NCI-H748 (cell line): ENCODE measurements at regions not wholly inside any gene's neighbourhood (a gene's known extent, or its start where the extent isn't known, plus 50 kb on each side); places are given as distances from the start of the nearest gene placed in this dataset.

Experiments
- DNase-seq: peaks from one replicate; lab custom pipeline; 2025; ENCODE audit not compliant: unreplicated experiment; lab: John Stamatoyannopoulos, UW

GRCh38 chr2:79359419-79359818 is 153.4 kb upstream of the CTNNA2 start:
- no peak for DNase-seq

DNA sequence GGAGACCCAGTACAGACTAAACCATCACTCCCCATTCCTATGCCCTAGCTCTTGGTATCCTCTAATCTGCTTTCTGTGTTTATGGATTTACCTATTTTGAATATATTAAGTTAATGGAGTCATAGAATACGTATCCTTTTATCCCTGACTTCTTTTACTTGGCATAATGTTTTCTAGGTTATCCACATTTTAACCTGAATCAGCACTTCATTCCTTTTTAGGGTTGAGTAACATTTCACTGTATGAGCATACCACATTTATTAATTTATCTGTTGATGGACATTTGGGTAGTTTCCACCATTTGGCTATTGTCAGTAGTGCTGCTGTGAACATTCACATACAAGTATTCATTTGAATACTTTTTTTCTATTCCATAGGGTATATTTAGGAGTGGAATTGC is 157.3 kb upstream of the CTNNA2 start:
- no peak for DNase-seq

- peak; percentile 7 for DNase-seq
These were observed 167.9 kb upstream of the REG3A start for GRCh38 chr2:79327460-79327859.

DNA sequence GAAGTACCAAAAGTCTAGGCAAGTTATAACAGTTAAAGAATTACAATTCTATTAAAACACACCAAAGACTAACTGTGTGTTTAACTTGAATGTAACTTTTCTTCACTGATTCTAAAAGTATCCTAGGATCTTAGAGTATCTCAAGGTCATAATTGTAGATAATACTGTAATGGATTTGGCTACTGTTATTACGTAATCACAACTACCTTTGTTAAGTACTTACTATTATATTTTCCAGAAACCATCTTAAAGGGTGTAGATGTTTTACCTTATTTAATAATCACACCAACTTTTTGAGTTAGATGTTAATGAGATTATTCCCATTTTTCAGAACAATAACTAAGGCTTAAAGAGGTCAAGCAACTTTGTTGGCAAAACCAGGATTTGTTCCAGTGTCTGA is 161.3 kb upstream of the REG3A start:
- no peak for DNase-seq

- DNase-seq, result no peak
These were observed 135.4 kb upstream of the REG3A start for GRCh38 chr2:79294994-79295393.

DNA sequence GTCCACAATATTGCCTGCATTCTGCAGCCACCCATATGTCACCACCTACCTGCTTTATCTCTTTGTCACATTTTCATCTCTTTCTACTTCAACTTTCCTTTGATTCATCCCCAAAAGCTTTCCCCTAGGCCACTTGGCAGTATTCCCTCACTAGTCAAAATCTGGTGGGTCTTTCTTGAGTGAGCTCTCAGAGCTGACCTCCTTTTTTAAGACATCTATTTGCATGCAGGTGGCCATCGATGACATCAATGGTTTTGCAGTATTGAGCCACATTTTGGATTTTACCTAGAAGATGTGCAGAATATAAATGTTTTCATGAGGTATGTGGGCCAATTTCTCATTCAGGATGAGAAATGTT is 133.4 kb upstream of the REG3A start:
- no peak for DNase-seq

DNA sequence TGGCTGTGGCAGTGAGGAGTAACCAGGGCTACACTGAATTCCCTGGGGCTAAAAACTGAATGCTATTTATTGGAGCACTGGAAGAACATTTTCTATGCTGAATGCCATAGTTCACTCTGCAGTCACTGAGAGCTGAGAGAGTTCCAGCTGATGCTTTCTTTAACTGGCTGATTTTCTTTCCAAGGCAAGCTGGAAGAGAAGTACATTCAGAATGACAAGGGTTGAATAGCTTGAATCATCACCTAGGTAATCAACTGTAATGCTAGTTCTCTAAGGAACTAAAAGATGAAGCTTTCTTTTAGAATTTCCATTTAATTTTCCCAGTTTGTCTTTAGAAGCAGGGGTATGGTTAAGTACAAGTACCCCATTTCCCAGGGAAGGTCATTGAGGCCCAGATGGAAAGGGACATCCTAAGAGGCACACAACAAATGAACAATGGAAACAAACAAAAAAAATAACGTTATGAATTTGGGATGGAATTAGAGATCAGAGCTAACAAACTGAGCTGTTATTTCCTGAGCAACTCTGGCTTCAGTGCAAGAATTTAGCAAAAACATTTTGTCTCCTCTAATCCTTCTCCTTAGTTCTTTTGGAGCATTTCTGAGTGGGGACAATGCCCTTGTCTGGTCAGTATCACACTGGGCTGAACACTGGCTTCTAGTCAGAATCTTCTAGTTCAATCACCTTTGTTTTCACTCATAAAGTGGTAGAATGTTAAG is 132.8 kb upstream of the REG3A start:
- no peak for DNase-seq

- DNase-seq, result no peak
These were observed 116.3 kb upstream of the REG3A start for GRCh38 chr2:79275863-79276262.

DNA sequence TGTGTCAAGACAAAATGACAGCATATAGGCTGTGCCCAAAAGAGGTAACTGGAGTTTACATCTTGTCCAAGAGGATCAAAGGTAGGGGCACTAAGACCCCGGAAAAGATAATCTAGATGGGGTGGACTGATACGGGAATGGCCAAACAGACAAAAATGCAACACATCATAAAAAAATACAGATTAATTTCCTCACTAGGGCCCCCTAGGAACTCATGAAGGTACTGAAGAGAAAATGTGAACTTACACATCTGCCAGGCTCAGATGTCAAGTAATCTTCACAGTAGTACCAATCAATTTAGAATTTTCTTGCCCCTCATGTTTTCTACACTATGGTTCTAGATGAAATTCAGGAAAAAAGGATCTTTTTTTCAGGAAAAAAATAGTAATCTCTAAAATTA is 115.6 kb upstream of the REG3A start:
- no peak for DNase-seq

GRCh38 chr2:79272616-79273015 is 113.1 kb upstream of the REG3A start:
- no peak for DNase-seq

GRCh38 chr2:79271456-79271855 is 111.9 kb upstream of the REG3A start:
- DNase-seq, result no peak

- DNase-seq, result no peak
These were observed 101.3 kb upstream of the REG3A start for GRCh38 chr2:79260848-79261247.

GRCh38 chr2:79259959-79260358 is 100.4 kb upstream of the REG3A start:
- no peak for DNase-seq

DNA sequence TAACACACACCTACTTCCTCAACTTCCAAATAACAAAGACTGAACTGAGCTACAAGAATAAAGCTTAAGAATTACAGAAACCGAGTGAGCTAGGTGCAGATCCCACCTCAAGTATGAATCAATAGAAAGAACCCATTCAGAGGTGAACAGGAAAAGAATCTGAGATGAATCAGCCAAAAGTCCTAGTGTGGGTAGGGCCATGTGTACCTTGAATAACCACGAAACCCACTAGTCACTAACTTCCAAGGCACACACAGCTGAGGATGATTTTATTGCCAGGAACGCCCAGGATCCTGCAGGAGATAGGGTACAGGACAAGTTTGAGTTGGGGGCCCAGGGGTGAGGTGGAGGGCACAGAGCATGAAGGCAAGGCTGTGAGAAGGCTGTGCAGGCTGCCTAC is 99.7 kb upstream of the REG3A start:
- no peak for DNase-seq

DNA sequence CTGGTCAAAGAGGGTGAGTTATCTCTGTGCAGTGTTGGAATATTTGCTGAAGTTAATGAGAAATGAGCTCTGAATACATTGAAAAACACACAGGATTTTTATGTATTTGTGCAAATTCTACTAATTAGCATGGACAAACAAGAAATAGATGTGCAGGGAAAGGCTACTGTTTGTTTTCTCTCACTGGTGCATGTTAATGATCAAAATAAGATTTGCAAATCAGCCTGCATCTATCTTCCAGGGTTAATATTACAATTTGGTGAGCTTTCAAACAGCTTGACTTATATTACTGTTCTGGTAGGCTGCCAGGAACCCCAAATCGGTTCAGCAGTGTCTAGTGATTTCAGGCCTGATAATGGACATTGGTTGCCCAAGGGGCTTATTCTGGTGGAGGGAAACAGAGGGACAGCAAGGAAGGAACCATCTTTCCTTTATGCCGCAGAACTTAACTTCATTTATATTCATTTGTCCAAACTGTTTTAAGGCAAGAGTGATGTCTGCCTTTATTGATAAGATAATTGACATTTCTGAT is 93.8 kb upstream of the REG3A start:
- no peak for DNase-seq

DNA sequence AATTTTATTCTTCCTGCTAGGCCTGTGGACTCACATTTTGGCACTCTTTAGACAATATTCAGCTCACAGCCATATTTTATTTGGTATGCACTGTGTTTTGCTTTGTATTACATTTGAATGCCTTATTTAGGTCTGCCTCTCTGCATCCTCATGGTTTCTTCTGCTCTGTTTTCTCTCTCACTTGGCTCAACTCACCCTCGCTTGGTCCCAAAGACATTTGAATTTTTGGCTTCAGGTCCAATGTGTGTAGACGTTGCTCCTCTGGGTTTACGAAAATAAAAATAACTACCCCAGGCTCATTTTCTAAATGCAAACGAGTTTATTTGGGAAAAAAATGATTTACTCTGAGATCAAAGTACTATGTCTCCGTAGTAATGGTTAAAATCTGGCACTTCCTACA is 91.1 kb upstream of the REG3A start:
- DNase-seq, result no peak

DNA sequence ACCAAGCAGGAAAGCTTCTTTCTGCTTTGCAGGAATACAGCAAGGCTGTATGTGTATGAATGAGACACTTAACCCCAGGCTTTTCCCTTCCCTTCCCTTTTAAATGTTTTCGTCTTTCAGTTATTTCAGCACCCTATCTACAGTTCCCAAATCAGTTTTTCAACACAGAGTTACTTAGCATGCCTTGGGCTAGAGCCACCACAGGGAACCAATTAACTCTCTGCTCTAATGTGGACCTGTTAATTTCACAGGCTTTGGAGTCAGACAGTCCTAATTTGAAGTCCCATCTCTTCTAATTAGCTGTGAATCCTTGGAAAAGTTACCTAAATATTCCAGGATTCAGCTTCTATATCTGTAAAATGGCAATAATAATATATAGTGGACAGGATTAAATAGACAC is 89.2 kb upstream of the REG3A start:
- no peak for DNase-seq

DNA sequence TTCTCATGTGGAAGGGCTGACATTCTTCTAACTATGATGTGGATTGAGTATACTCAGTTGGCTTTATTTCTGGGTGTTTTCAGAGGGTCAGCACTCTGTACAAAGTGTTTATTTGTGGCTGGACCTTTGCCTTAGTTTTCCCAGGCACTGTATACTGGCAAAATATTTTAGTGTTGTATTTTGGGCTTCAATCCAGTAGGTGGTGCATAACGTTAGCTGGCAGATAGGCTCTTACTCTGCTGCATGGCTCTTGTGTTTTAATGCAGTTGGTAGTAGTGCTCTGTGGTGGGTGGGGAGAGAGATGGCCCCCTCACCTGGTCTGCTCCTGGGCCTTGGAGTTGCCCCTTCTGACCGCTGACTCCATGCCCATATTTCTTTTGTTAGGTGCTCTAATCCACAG is 75.6 kb upstream of the REG3A start:
- DNase-seq, result no peak

GRCh38 chr2:79223539-79223938 is 64.0 kb upstream of the REG3A start:
- DNase-seq, result peak; percentile 28

GRCh38 chr2:79219383-79219988 is 59.9 kb upstream of the REG3A start:
- DNase-seq, result peak; percentile 63

DNA sequence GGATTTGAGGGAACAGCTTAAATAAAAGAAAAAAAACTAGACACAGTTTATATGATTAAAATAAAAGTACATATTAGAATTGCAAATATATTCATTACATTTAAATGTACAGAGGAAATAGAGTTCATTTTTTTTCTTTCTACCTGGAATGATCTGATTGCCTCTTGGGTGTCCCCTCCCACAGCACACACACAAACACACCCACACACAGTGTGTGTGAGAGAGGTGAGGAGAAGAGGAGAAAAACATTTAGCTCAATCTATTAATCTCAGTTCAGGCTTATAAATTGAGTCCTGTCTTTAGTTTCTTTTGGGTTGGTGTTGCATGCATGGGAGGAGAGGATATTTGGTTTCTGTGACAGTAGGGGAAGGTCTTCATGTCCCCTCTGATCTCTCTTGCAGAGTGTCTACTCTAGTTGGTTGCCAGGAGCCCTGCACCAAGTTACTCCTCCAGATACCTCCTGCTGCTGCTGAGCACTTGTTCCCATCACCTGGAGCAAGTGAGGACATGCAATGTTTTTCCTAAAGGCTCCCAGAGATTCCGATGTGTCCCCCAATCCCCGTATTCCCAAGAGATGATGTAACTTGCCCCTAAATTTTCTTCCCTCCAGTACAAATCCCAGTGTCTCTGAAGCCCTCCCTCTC is 50.8 kb upstream of the REG3A start:
- DNase-seq, result no peak
